Stimulated activated CD4-positive, alpha-beta T cell treated with anti-CD3 and anti-CD28 coated beads, Interleukin-1b, Interleukin-23, amount 100 ng/mL, for 24 hours (primary cell): ENCODE measurements at regions not wholly inside any gene's neighbourhood (a gene's known extent, or its start where the extent isn't known, plus 50 kb on each side); places are given as distances from the start of the nearest gene placed in this dataset.

Experiments used
- DNase-seq, 4 experiments: peaks; one replicate each; pipeline ENCODE4 v3.0.0-alpha.2; 2020; ENCODE audit warnings: low read depth in 4 of 4, low spot score in 1 of 4

DNA sequence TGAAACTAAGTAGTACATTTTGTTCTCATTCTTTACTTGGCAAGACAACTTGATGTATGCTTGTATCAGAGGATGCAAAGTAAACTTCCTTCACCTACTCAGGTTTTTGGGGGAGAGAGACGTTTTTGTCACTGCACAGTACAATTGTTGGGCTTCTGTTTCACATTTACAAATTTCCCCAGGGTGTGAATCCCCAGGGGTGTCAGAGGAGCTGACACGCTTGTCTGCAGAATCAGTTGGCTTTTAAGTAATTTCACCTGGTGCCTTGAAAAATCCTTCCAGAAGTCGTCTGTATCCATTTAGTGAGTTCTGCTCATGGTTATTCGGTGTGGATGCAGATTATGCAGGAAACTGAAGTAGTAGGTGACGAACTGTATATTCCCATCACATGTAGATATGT, 1227.7 kb upstream of the CELF2 start:
- DNase-seq = no peak

DNA sequence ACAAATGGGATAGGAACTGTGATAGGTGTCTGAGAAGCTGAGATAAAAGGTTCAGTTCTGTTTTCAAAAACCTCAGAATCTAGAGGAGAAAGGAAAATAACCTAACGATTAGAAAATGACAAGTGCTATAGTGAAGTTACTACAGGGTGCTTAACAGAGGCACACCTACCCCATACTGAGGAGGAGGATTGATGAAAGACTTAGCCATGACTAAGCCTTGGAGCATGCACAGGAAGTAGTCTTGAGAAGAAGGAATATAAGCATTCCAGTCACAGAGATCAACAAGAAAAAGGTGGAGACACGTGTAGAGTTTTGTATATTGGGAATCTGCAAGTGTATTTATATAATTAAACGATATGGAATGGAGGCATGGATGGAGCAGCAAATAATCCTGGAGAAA, 1225.5 kb upstream of the CELF2 start:
- no peak for DNase-seq

GRCh38 chr10:9796564-9796963, 1221.1 kb upstream of the CELF2 start:
- no peak for DNase-seq

DNA sequence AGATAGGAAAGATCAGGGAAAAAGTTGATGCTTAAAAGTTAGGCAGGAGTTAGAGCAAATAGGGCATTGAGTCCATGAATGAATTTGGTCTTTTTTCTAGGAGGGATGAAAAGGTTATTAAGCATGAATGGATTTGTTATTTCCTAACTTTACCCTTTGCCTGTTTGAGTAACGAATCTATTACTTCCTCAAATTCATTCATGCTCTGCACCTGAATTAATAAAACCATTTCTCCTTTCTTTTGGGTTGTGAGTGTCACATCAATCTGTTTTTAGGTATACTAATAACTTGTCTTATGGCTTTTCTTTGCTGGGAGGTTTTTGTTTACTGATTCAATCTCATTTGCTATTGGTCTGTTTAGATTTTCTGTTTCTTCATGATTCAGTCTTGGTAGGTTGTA, 1217.7 kb upstream of the CELF2 start:
- no peak for DNase-seq

- DNase-seq = no peak
Observed at GRCh38 chr10:9800571-9800970, 1217.1 kb upstream of the CELF2 start.

DNA sequence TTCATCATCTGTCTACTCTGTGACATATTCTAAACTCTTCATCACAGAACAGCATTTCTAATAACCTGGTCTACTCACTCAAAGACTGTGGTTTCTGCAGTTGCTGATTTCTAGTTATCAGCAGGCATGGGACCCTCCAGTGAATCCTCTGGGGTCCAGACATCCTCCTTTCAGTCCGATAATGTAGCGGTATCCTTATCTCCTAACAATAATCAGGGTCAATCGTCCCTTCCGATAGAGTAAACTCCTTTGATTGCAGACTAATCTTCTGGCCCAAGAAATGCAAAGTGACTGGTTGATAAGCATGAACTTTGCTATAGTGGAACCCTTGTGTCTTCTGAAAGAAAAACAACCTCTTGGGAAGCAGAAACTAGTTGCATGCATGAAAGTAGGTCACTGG, 1209.8 kb upstream of the CELF2 start:
- no peak for DNase-seq

DNA sequence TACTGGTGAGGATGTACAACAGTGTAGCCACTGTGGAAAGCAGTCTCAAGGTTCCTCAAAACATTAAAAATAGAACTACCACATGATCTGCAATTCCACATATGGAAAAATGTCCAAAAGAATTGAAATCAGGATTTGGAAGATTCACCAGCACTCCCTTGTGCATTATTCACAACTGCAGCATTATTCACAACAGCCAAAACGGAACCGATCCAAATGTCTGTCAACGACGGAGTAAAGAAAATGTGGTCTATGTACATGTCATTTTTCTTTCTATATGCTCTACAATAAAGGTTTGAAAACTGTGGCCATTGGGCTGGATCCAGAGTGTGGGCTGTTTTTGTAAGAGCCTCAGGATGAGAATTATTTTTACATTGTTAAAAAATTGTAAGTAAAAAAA, 1206.1 kb upstream of the CELF2 start:
- DNase-seq = no peak

DNA sequence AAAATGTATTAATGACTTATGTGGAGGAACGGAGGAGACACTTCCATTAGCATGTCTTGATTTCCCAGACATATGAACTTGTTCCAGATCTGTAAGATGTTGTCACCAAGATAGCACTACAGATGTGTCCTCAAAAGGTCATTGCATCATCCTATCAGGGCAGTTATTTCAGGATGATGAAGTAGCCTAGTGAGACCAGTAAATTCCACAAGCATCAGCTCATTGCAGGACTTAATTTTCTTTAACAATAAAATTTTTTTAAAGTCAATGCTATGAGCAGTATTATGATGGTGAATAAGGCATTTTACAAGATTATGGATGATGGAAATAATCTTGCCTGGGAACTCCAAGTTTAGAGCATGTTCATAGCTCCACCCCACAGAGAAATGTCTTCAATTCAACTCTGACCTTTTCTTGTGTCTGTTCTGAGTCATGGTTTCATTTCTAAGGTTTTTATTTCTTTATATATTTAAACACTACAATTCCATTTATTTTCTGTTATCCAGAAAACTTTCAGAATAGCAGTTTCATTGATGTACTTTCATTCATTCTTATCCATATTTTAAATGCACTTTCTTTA, 1203.3 kb upstream of the CELF2 start:
- no peak for DNase-seq

- no peak for DNase-seq
Observed at GRCh38 chr10:9819756-9820494, 1197.7 kb upstream of the CELF2 start.

DNA sequence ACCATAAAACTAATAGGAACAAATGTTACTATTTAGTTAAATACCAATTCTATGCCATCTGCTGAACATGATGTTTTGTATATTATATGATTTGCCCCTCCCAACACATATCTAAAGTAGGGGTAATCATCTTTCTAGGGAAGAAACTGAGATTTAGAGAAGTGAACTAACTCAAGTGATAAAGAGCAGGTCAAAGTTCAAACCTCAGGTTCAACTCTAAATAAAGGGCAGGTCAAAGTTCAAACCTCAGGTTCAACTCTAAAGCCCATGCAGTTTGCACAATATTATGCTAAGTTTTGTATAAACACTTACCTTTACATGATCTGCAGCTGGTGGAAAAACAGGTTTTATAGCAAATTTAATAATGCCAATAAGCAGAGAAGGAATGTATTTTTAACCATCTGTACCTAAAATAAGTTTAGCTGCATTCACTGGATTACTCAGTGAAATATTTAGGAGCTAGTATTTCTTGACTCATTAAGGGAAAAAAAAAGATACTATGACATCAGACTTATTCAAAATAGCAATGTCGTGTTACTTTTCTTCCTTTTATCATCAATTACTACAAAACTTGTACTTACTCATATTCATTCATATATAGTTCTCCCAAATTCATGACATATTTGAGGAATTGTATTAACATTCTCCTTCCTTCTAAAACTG, 1194.3 kb upstream of the CELF2 start:
- DNase-seq = no peak

DNA sequence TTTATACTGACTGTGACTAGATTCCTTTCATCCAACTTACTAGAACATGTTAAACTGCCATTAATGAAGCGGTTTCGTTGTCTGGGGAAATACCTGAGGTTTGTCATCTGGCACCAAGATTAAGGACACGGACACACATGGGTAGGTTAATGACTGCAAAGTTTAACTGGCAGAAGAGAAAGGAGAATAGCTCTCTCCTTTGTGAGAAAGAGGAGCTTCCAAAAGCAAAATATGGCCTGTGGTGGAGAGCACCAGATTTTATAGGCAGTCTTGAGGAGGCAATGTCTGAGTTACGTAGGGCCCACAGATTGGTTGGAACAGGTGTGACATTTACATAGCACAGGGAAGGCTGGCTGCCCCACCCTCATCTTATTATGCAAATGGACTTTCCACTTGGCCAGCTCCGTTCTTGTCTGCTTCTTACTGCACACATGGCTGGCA, 1193.0 kb upstream of the CELF2 start:
- no peak for DNase-seq

GRCh38 chr10:9825491-9826018, 1192.1 kb upstream of the CELF2 start:
- no peak for DNase-seq

DNA sequence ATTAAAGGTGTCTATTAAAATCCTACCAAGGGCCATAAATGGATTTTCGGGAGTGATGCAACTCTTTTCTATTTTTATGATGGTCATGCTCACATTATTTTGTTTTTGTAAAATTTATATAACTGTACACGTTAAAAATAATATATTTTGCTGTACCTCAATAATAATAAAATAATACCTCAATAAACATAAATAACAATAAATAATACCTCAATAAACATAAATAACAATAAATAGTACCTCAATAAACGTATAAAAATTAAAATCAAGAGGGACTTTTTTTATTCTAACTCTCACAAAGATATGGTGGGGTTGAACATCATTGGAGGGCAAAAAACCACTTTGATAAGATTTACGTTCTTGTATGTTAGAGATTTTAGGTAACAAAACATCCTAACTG, 1189.6 kb upstream of the CELF2 start:
- DNase-seq = no peak

DNA sequence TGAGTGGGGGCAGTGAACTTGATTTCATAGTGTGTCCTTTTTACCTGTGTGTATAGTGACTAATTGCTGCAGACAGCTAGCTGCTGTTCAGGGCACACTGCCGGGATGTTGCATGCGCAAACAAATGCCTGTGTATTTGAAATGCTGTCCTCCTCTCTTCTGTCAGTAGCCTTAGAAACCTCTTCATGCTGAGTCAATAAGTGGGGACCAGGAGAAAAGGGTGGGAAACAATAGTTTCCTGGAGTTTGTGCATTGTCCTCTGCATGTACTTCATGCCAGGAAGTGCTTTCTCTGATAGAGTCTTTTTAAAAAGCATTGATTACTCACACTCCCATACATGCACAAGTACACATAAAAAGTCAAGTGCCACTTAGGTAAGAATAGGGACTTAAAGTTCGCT, 1183.7 kb upstream of the CELF2 start:
- DNase-seq = no peak

DNA sequence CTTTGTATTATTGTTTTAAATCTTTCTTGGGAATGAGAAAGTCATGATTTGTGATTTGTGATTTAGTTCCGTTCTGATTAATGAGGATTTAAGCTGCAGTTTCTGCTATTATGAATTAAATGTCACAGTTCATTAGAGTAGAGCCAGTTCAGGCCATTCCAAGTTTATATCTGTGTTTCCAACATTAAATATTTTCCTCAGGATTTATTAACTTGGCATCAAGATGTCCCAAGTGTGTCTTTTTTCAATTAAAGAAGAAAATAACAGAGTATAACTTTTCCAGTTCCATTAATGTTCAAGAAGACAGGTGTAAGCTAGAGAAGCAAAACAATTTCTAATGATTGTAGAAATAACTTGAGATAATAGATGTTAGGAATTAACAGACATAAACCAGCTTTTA, 1183.2 kb upstream of the CELF2 start:
- no peak for DNase-seq

DNA sequence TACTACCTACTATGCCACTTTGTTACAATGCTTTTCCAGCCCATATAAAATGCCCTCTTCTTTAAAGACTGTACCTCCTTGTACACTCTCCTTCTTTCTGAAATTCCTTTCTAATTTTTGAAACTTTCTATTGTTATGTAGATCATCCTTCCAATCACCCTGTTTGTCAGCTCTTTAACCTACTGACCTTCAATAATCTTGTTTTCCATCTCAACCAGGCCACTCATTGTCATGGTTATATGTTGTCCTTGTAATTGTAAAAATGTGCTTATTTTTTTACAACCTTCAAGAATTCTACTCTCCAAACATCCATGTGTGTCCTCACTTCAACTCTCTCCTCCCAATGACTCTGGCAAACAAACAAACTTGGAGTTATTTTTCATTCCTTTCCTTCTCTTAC, 1172.6 kb upstream of the CELF2 start:
- DNase-seq = no peak

DNA sequence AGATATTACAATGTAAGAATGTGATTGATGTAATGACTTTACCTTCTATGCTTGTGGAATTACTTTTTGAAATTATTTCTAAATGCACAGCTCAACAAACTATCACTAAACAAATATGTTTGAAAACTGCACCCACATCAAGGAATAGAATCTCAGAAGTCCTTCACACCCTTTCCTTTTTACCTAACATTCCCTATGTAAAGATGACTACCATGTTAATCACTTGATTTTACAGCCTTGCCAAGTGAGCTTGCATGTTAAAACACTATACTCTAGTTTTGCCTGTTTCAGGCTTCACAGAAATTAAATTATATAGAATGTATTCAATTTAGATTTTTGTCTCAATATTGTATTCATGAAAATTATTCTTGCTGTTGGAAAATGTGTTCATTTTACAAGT, 1169.4 kb upstream of the CELF2 start:
- no peak for DNase-seq

DNA sequence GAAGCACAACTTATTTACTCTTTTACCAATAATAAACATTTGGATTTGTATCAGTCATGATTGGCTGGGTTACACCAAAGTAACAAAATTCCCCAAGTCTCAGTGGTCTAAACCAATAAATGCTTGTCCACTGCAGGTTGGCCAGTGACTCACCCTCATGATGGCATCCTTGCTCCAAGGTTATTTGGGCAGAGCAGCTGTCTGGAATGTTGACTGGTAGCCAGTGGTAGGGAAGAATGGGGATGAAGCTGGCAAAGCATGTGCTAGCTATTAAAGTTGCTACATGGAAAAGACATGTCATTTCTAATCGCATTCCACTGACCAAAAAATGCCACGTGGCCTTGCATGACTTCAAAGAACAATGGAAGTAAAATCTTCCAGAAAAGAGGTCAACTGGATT, 1168.7 kb upstream of the CELF2 start:
- DNase-seq = no peak

- DNase-seq = no peak
Observed at GRCh38 chr10:9850415-9850814, 1167.3 kb upstream of the CELF2 start.

- no peak for DNase-seq
Observed at GRCh38 chr10:9851808-9852207, 1165.9 kb upstream of the CELF2 start.

GRCh38 chr10:9853405-9854355, 1164.0 kb upstream of the CELF2 start:
- no peak for DNase-seq
